ENCODE measurements at regions not wholly inside any gene's neighbourhood (a gene's known extent, or its start where the extent isn't known, plus 50 kb on each side); places are given as distances from the start of the nearest gene placed in this dataset.

DNA sequence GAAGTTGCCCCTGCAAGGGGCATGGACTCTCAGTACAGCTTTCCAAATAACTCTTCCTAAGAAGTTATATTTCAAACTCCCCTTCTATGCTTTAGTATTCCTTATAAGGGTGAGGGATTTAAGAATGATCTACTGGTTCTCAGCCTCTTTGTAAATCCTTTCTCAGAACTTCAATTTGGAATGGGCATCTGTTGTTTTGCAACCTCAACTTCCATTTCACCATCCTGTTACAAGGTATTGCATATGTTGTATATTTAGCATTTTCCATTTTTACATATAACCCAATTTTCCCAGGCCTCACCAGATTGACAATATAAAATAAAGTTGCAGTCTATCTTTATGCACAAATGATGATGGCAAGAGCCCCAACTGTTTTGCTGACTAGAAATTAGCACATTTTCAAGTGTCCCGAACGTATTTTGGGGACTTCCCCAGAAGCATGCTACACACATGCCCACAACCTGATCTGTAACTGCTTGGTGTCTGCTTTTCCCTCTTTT lies 154.9 kb upstream of the CARMIL1 start:
- H3K4me3 ChIP-seq (ENCODE audit: insufficient read depth, low read depth, low read length): no peak overlapping the region
- H2AFZ ChIP-seq (replicated peaks; ENCODE audit: low read length, poor library complexity): no peak overlapping the region
- ChIA-PET POLR2A (ENCODE audit: unreplicated experiment) (no interaction called here), CTCF (no interaction called here)
- no peak overlapping the region for H4K91ac ChIP-seq (ENCODE audit: insufficient read depth, low read depth, low read length)
- no peak overlapping the region for H4K8ac ChIP-seq (ENCODE audit: low read depth in 2 of 2, low read length in 2 of 2)
- H3K14ac ChIP-seq (replicated peaks; ENCODE audit: low read depth, low read length): no peak overlapping the region
- no peak overlapping the region for H3K4me2 ChIP-seq (ENCODE audit: low read depth, low read length)
- no peak overlapping the region for H3K23ac ChIP-seq (ENCODE audit: low read depth, low read length)
- no peak for DNase-seq
- no peak overlapping the region for H3K56ac ChIP-seq (ENCODE audit: extremely low read depth, insufficient read depth, low read length)
- H2BK15ac ChIP-seq (ENCODE audit: low read depth, low read length): no peak overlapping the region
- no peak overlapping the region for H3K18ac ChIP-seq (ENCODE audit: low read depth, low read length)
- no peaks in the 10 kb centered on the region for H3K9me1 ChIP-seq (ENCODE audit: insufficient read depth, low read length)
- no peak overlapping the region for H3K4ac ChIP-seq (ENCODE audit: low read depth, low read length)
- intact Hi-C loops (cut with micrococcal nuclease): no loop called here
- no peaks in the 10 kb centered on the region for H3K9me3 ChIP-seq (ENCODE audit: control insufficient read depth, insufficient read depth, low read length)
- H3K9ac ChIP-seq (ENCODE audit: low read depth, low read length): no peak overlapping the region
- H3K36me3 ChIP-seq (ENCODE audit: control insufficient read depth, insufficient read depth, low read length): no peaks in the 10 kb centered on the region
- no peak overlapping the region for H2BK20ac ChIP-seq (ENCODE audit: low read depth, low read length)
- no peak overlapping the region for H2AK5ac ChIP-seq (ENCODE audit: low read depth, low read length)
- no peaks in the 10 kb centered on the region for H3K4me1 ChIP-seq (ENCODE audit: control insufficient read depth, insufficient read depth, low read length)
- dilution Hi-C loops (cut with HindIII; ENCODE audit: low sequenced_read_pairs, unreplicated experiment): no loop called here
- H3K27ac ChIP-seq (ENCODE audit: insufficient read depth, low read length): no peak overlapping the region
- H4K20me1 ChIP-seq (ENCODE audit: insufficient read depth, low read length): no peaks in the 10 kb centered on the region
- no peak overlapping the region for H2BK5ac ChIP-seq (ENCODE audit: low read depth, low read length, poor library complexity, severe bottlenecking)
- H3K27me3 ChIP-seq (ENCODE audit: control insufficient read depth, insufficient read depth, low read length): no peaks in the 10 kb centered on the region
- H2AK9ac ChIP-seq (replicated peaks; ENCODE audit: low read depth, low read length, poor library complexity): no peak overlapping the region
- no peaks in the 10 kb centered on the region for H3K79me1 ChIP-seq (ENCODE audit: low read depth in 1 of 2, low read length in 2 of 2)
- no peak for ATAC-seq (ENCODE audit: low read depth)
- in situ Hi-C loops (cut with MboI; ENCODE audit: low sequenced_read_pairs): no loop called here
- TF ChIP-seq NFE2L2 (IDR thresholded peaks at IDR 0.05; ENCODE audit: low read depth, low read length) (no peak), RCOR1 (IDR thresholded peaks at IDR 0.05; ENCODE audit: insufficient replicate concordance, low read length) (no peak), MXI1 (IDR thresholded peaks at IDR 0.05; ENCODE audit: borderline replicate concordance, low read depth, low read length) (no peak), ELK1 (IDR thresholded peaks at IDR 0.05; ENCODE audit: borderline replicate concordance, low read depth, low read length) (no peak), MAFK (IDR thresholded peaks at IDR 0.05; ENCODE audit: low read depth, low read length) (no peak), BHLHE40 (IDR thresholded peaks at IDR 0.05; ENCODE audit: low read depth, low read length) (no peak), RFX5 (IDR thresholded peaks at IDR 0.05; ENCODE audit: low read depth, low read length) (no peak), FOS (IDR thresholded peaks at IDR 0.05; ENCODE audit: low read depth, low read length) (no peak), RAD21 (IDR thresholded peaks at IDR 0.05; ENCODE audit: low read length) (no peak), CEBPB (IDR thresholded peaks at IDR 0.05; ENCODE audit: low read depth, low read length) (no peak), SMC3 (IDR thresholded peaks at IDR 0.05; ENCODE audit: low read depth, low read length) (no peak), CHD1 (IDR thresholded peaks at IDR 0.05; ENCODE audit: low read depth, low read length) (no peak), POLR2A (IDR thresholded peaks at IDR 0.05; ENCODE audit: low read depth, low read length) (no peak), MAZ (IDR thresholded peaks at IDR 0.05; ENCODE audit: borderline replicate concordance, low read depth, low read length) (no peak), CTCF (conservative IDR thresholded peaks at IDR 0.05; ENCODE audit: low read depth, low read length) (no peak)
- TF ChIP-seq, protein P1, sequence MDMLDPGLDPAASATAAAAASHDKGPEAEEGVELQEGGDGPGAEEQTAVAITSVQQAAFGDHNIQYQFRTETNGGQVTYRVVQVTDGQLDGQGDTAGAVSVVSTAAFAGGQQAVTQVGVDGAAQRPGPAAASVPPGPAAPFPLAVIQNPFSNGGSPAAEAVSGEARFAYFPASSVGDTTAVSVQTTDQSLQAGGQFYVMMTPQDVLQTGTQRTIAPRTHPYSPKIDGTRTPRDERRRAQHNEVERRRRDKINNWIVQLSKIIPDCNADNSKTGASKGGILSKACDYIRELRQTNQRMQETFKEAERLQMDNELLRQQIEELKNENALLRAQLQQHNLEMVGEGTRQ (IDR thresholded peaks at IDR 0.05; ENCODE audit: low read depth, low read length): no peak
- no TSS peak for BruUV-seq (replicated peaks)
- WGBS, 2 experiments (ENCODE audit: extremely low coverage in 2 of 2, insufficient read length in 1 of 2): no CpG with 5 or more reads among the region's 2 CpGs
- H2BK120ac ChIP-seq (ENCODE audit: low read depth, low read length): no peak overlapping the region
- H4K5ac ChIP-seq (ENCODE audit: low read depth, low read length): no peak overlapping the region

Measured in IMR-90 (cell line).